ENCODE measurements at regions not wholly inside any gene's neighbourhood (a gene's known extent, or its start where the extent isn't known, plus 50 kb on each side); places are given as distances from the start of the nearest gene placed in this dataset.

- TF ChIP-seq REST (IDR thresholded peaks at IDR 0.05; ENCODE audit: low read depth) (no peak), EP300 (IDR thresholded peaks at IDR 0.05; ENCODE audit: borderline replicate concordance) (no peak), ZBTB7A (IDR thresholded peaks at IDR 0.05; ENCODE audit: low read depth) (no peak), FOXM1 (IDR thresholded peaks at IDR 0.05; ENCODE audit: borderline replicate concordance, low read depth) (no peak), CEBPB (IDR thresholded peaks at IDR 0.05) (no peak), TAF1 (IDR thresholded peaks at IDR 0.05; ENCODE audit: low read depth) (no peak), YY1 (IDR thresholded peaks at IDR 0.05; ENCODE audit: low read depth) (no peak)
Measured at GRCh38 chr1:163912170-163912884, 590.6 kb downstream of the NUF2 start.
